ENCODE measurements at regions not wholly inside any gene's neighbourhood (a gene's known extent, or its start where the extent isn't known, plus 50 kb on each side); places are given as distances from the start of the nearest gene placed in this dataset.
"Not testable (repeated sequence)": the region's sequence is repeated elsewhere in the genome, so short reads cannot be mapped to it uniquely, and the experiment has no call there.

- no peak for FAIRE-seq
Measured at GRCh38 chr2:56515399-56515798, 331.6 kb downstream of the CCDC85A start.

GRCh38 chr2:56519806-56520205 lies 336.0 kb downstream of the CCDC85A start:
- FAIRE-seq, result no peak

- no peak for FAIRE-seq
Measured at GRCh38 chr2:56522605-56523089, 338.9 kb downstream of the CCDC85A start.

GRCh38 chr2:56523816-56524215 lies 340.0 kb downstream of the CCDC85A start:
- no peak for FAIRE-seq

GRCh38 chr2:56531668-56532420 lies 348.1 kb downstream of the CCDC85A start:
- FAIRE-seq, result no peak

- no peak for FAIRE-seq
Measured at GRCh38 chr2:56534321-56534720, 350.5 kb downstream of the CCDC85A start.

- no peak for FAIRE-seq
Measured at GRCh38 chr2:56537756-56538155, 354.0 kb downstream of the CCDC85A start.

GRCh38 chr2:56539618-56540017 lies 355.8 kb downstream of the CCDC85A start:
- FAIRE-seq, result no peak

- FAIRE-seq, result no peak
Measured at GRCh38 chr2:56540467-56540866, 356.7 kb downstream of the CCDC85A start.

- FAIRE-seq, result no peak
Measured at GRCh38 chr2:56540916-56541315, 357.1 kb downstream of the CCDC85A start.

- no peak for FAIRE-seq
Measured at GRCh38 chr2:56542213-56542612, 358.4 kb downstream of the CCDC85A start.

GRCh38 chr2:56565143-56565542 lies 381.4 kb downstream of the CCDC85A start:
- FAIRE-seq, result no peak

- FAIRE-seq, result no peak
Measured at GRCh38 chr2:56571074-56571473, 387.3 kb downstream of the CCDC85A start.

GRCh38 chr2:56576001-56576400 lies 392.2 kb downstream of the CCDC85A start:
- no peak for FAIRE-seq

- no peak for FAIRE-seq
Measured at GRCh38 chr2:56580242-56580641, 396.5 kb downstream of the CCDC85A start.

GRCh38 chr2:56582570-56582969 lies 398.8 kb downstream of the CCDC85A start:
- FAIRE-seq, result no peak

- FAIRE-seq, result no peak
Measured at GRCh38 chr2:56583796-56584315, 400.1 kb downstream of the CCDC85A start.

GRCh38 chr2:56587456-56587855 lies 403.7 kb downstream of the CCDC85A start:
- FAIRE-seq, result no peak

GRCh38 chr2:56589194-56589593 lies 405.4 kb downstream of the CCDC85A start:
- no peak for FAIRE-seq

- no peak for FAIRE-seq
Measured at GRCh38 chr2:56589835-56590234, 406.0 kb downstream of the CCDC85A start.

- FAIRE-seq, result no peak
Measured at GRCh38 chr2:56590611-56591010, 406.8 kb downstream of the CCDC85A start.

GRCh38 chr2:56606086-56606485 lies 422.3 kb downstream of the CCDC85A start:
- FAIRE-seq, result not testable (repeated sequence)

GRCh38 chr2:56613254-56613653 lies 429.5 kb downstream of the CCDC85A start:
- no peak for FAIRE-seq

GRCh38 chr2:56613920-56614319 lies 430.1 kb downstream of the CCDC85A start:
- FAIRE-seq, result no peak

GRCh38 chr2:56615760-56616159 lies 432.0 kb downstream of the CCDC85A start:
- no peak for FAIRE-seq

Measured in TTC549 (cell line).